ENCODE measurements at regions not wholly inside any gene's neighbourhood (a gene's known extent, or its start where the extent isn't known, plus 50 kb on each side); places are given as distances from the start of the nearest gene placed in this dataset.

- TF ChIP-seq POLR2A (IDR thresholded peaks at IDR 0.05) (no peak), POLR2AphosphoS5 (IDR thresholded peaks at IDR 0.05) (no peak), CTCF (IDR thresholded peaks at IDR 0.05) (no peak), EP300 (IDR thresholded peaks at IDR 0.05) (no peak)
These were observed 53.6 kb upstream of the TPM4 start for GRCh38 chr19:16022681-16023080.

All from upper lobe of left lung (tissue), 4 donors.